Esophagus muscularis mucosa (tissue), 4 donors: ENCODE measurements at regions not wholly inside any gene's neighbourhood (a gene's known extent, or its start where the extent isn't known, plus 50 kb on each side); places are given as distances from the start of the nearest gene placed in this dataset.
A peak's percentile ranks its signal among the peaks of the same experiment; 100 is the strongest.
"Not testable (repeated sequence)": the region's sequence is repeated elsewhere in the genome, so short reads cannot be mapped to it uniquely, and the experiment has no call there.

Experiments used
- DNase-seq: peaks from one replicate; pipeline ENCODE4 v3.0.0-alpha.2; 2017; ENCODE audit errors: extremely low spot score
- H3K27ac ChIP-seq, 4 donors: fragments of 200-600 bp; sonication (generic); replicated peaks in 1 of 4; 1 replicate in 3 of 4; 2 replicates in 1 of 4; pipeline ENCODE4 v1.5.1; 2016 to 2019; ENCODE audit warnings: mild to moderate bottlenecking in 1 of 4
- H3K27me3 ChIP-seq, 4 donors: fragments of 200-600 bp; sonication (generic); one replicate each; pipeline versions ENCODE4 v1.5.1 to v1.6.0; 2016 to 2019
- H3K36me3 ChIP-seq, 4 donors: fragments of 200-600 bp; sonication (generic); one replicate each; pipeline ENCODE4 v1.5.1; 2016 to 2019
- H3K4me1 ChIP-seq, 4 donors: fragments of 200-600 bp; sonication (generic); one replicate each; pipeline ENCODE4 v1.5.1; 2016 to 2019
- H3K4me3 ChIP-seq, 4 donors: fragments of 200-600 bp; sonication (generic); 1 replicate in 2 of 4; 2 replicates in 2 of 4; pipeline ENCODE4 v1.5.1; 2016 to 2019; ENCODE audit warnings: mild to moderate bottlenecking in 4 of 4, moderate library complexity in 1 of 4
- H3K9me3 ChIP-seq, 4 donors: fragments of 200-600 bp; sonication (generic); 1 replicate in 3 of 4; 2 replicates in 1 of 4; pipeline ENCODE4 v1.5.1; 2016 to 2019
- EP300 ChIP-seq: sonication (generic); formaldehyde crosslinking; IDR thresholded peaks from one replicate; pipeline ENCODE4 v1.6.1; 2017; ENCODE audit warnings: antibody characterized with exemption
- POLR2A ChIP-seq: fragments of 450-650 bp; IDR thresholded peaks from one replicate; pipeline ENCODE4 v1.6.1; 2017; ENCODE audit warnings: antibody characterized with exemption, moderate library complexity, mild to moderate bottlenecking, low read depth
- POLR2AphosphoS5 ChIP-seq, 2 donors: sonication (generic); formaldehyde crosslinking; IDR thresholded peaks; one replicate each; pipeline ENCODE4 v1.6.1; 2017; ENCODE audit warnings: antibody characterized with exemption in 2 of 2
- WGBS: methylation state at CpG from one replicate; pipeline ENCODE4 v1.1.5; 2018; 5-methylcytosine and 5-hydroxymethylcytosine counted together
- intact Hi-C: fragments of 100-400 bp; cut with DNase I; formaldehyde crosslinking; loops from one replicate; pipeline ENCODE4 v1.15.1; 2023
- TF ChIP-seq, protein P1 (sequence below), 3 experiments: fragments of 200-600 bp in 2 of 3; fragments of 450-650 bp in 1 of 3; sonication (generic) in 2 of 3; IDR thresholded peaks; one replicate each; pipeline ENCODE4 v1.5.1; 2017 to 2019; ENCODE audit warnings: antibody characterized with exemption in 3 of 3, mild to moderate bottlenecking in 2 of 3, moderate library complexity in 1 of 3

DNA sequence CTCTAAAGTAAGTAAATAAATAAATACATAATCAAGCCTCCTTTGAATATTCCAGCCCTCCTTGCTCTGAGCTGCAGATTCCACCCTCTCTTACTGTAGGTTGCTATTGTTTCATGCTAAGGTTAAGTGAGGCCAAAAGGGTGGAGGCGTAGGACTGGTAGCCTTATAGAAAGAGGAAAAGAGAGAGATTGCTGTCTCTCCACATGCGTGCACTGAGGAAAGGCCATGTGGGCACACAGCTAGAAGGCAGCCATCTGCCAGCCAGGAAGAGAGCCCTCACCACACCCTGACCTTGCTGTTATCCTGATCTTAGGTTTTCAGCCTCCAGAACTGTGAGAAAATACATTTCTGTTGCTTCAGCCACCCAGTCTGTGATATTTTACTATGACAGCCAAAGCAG lies 52.0 kb upstream of the GPCPD1 start:
- TF ChIP-seq EP300: no peak
- TF ChIP-seq, protein P1, sequence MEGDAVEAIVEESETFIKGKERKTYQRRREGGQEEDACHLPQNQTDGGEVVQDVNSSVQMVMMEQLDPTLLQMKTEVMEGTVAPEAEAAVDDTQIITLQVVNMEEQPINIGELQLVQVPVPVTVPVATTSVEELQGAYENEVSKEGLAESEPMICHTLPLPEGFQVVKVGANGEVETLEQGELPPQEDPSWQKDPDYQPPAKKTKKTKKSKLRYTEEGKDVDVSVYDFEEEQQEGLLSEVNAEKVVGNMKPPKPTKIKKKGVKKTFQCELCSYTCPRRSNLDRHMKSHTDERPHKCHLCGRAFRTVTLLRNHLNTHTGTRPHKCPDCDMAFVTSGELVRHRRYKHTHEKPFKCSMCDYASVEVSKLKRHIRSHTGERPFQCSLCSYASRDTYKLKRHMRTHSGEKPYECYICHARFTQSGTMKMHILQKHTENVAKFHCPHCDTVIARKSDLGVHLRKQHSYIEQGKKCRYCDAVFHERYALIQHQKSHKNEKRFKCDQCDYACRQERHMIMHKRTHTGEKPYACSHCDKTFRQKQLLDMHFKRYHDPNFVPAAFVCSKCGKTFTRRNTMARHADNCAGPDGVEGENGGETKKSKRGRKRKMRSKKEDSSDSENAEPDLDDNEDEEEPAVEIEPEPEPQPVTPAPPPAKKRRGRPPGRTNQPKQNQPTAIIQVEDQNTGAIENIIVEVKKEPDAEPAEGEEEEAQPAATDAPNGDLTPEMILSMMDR (IDR thresholded peaks at IDR 0.05): no peak
- no peak for TF ChIP-seq POLR2AphosphoS5 (IDR thresholded peaks at IDR 0.05)
- TF ChIP-seq POLR2A: no peak
- intact Hi-C loops: no loop called here
- peak overlapping the region in 3 of 4 donors; percentile 1 to 55 (median 31) for H3K27ac ChIP-seq

DNA sequence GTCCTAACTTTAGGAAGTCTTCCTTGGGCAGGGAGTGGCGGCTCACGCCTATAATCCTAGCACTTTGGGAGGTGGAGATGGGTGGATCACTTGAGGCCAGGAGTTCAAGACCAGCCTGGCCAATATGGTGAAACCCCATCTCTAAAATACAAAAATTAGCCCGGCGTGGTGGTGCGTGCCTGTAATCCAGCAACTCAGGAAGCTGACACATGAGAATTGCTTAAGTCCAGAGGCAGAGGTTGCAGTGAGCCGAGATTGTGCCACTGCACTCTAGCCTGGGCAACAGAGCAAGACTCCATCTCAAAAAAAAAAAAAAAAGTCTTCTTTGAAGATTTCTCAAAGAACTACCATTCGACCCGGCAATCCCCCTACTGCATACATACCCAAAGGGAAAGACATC lies 50.0 kb upstream of the GPCPD1 start:
- intact Hi-C loops, H3K9me3 ChIP-seq, DNase-seq, H3K27me3 ChIP-seq, H3K4me3 ChIP-seq, H3K36me3 ChIP-seq: not testable (repeated sequence)
- WGBS: 94% methylated on average over 8 of the region's 8 CpGs
- Histone ChIP-seq H3K27ac (peak overlapping the region; percentile 85 to 94 (median 87)), H3K4me1 (peaks cover 33 to 63% (median 60%) of the 10 kb centered on the region in 4 donors)

More for the DNA sequence above, 52.0 kb upstream of the GPCPD1 start:
- no peaks in the 10 kb centered on the region for H3K9me3 ChIP-seq
- WGBS: 71% methylated on average over 2 of the region's 2 CpGs
- H3K4me3 ChIP-seq: no peak overlapping the region
- H3K36me3 ChIP-seq: no peaks in the 10 kb centered on the region
- peaks cover 21 to 45% (median 44%) of the 10 kb centered on the region in 4 donors for H3K4me1 ChIP-seq
- no peak for DNase-seq
- H3K27me3 ChIP-seq: no peaks in the 10 kb centered on the region
